GM10266 (cell line): ENCODE measurements at regions not wholly inside any gene's neighbourhood (a gene's known extent, or its start where the extent isn't known, plus 50 kb on each side); places are given as distances from the start of the nearest gene placed in this dataset.

Experiments used
- DNase-seq: peaks from one replicate; pipeline ENCODE4 v3.0.0; 2012; ENCODE audit errors: extremely low spot score
- CTCF ChIP-seq: IDR thresholded peaks from 2 replicates; pipeline ENCODE4 v1.5.1; 2012; ENCODE audit warnings: mild to moderate bottlenecking, low read depth; ENCODE audit not compliant: control insufficient read depth, insufficient read depth; ENCODE audit errors: missing control alignments

- no peak for TF ChIP-seq CTCF
- peak; percentile 25 for DNase-seq
These were observed 186.3 kb downstream of the ALG10 start for GRCh38 chr12:34208331-34209258.

GRCh38 chr12:34209259-34209835 lies 187.1 kb downstream of the ALG10 start:
- TF ChIP-seq CTCF: no peak
- DNase-seq: no peak

GRCh38 chr12:34210183-34210582 lies 187.9 kb downstream of the ALG10 start:
- TF ChIP-seq CTCF: no peak
- DNase-seq: no peak

GRCh38 chr12:34210689-34211530 lies 188.6 kb downstream of the ALG10 start:
- no peak for TF ChIP-seq CTCF
- DNase-seq: no peak

- TF ChIP-seq CTCF: no peak
- DNase-seq: no peak
These were observed 190.4 kb downstream of the ALG10 start for GRCh38 chr12:34212651-34213050.

- TF ChIP-seq CTCF: no peak
- DNase-seq: no peak
These were observed 191.7 kb downstream of the ALG10 start for GRCh38 chr12:34214011-34214410.
